GM12874 (cell line): ENCODE measurements at regions not wholly inside any gene's neighbourhood (a gene's known extent, or its start where the extent isn't known, plus 50 kb on each side); places are given as distances from the start of the nearest gene placed in this dataset.

ENCODE experiments used
- CTCF ChIP-seq: IDR thresholded peaks from 2 replicates; pipeline ENCODE4 v1.5.1; 2011; ENCODE audit warnings: low read depth, mild to moderate bottlenecking, control low read depth, low read length, moderate library complexity; ENCODE audit not compliant: insufficient read depth

- no peak for TF ChIP-seq CTCF
These were observed 1501.6 kb downstream of the OTOL1 start for GRCh38 chr3:162998205-162998604.

GRCh38 chr3:163011596-163011995, 1515.0 kb downstream of the OTOL1 start:
- no peak for TF ChIP-seq CTCF

GRCh38 chr3:163016251-163016650, 1519.6 kb downstream of the OTOL1 start:
- TF ChIP-seq CTCF, result no peak

- TF ChIP-seq CTCF, result no peak
These were observed 1521.5 kb downstream of the OTOL1 start for GRCh38 chr3:163018067-163018466.

GRCh38 chr3:163018664-163019063, 1522.1 kb downstream of the OTOL1 start:
- TF ChIP-seq CTCF, result no peak

GRCh38 chr3:163019260-163019659, 1522.7 kb downstream of the OTOL1 start:
- no peak for TF ChIP-seq CTCF

GRCh38 chr3:163033652-163034051, 1537.0 kb downstream of the OTOL1 start:
- no peak for TF ChIP-seq CTCF

- no peak for TF ChIP-seq CTCF
These were observed 1543.0 kb downstream of the OTOL1 start for GRCh38 chr3:163039636-163040035.
